Mucosa of descending colon (tissue), 3 donors: ENCODE measurements at regions not wholly inside any gene's neighbourhood (a gene's known extent, or its start where the extent isn't known, plus 50 kb on each side); places are given as distances from the start of the nearest gene placed in this dataset.

ENCODE experiments used
- ATAC-seq: fragments of 200-7000 bp; cut with Tn5 transposase; one replicate; pipeline ENCODE4 v1.9.1; 2020; ENCODE audit warnings: mild to moderate bottlenecking, moderate library complexity
- DNase-seq, 3 donors: peaks; one replicate each; pipeline ENCODE4 v3.0.0-alpha.2; 2020
- H3K36me3 ChIP-seq: fragments of 200-600 bp; one replicate; pipeline ENCODE4 v1.8.0; 2021; ENCODE audit warnings: low read depth, mild to moderate bottlenecking
- H3K4me1 ChIP-seq: fragments of 200-600 bp; one replicate; pipeline ENCODE4 v1.8.0; 2021; ENCODE audit warnings: low read depth, mild to moderate bottlenecking
- H3K4me3 ChIP-seq: fragments of 200-600 bp; one replicate; pipeline ENCODE4 v1.8.0; 2021; ENCODE audit warnings: mild to moderate bottlenecking
- H3K9me3 ChIP-seq: fragments of 200-600 bp; one replicate; pipeline ENCODE4 v1.8.0; 2021; ENCODE audit warnings: mild to moderate bottlenecking
- CTCF ChIP-seq: fragments of 200-600 bp; IDR thresholded peaks from one replicate; pipeline ENCODE4 v1.8.0; 2022; ENCODE audit warnings: antibody characterized with exemption, mild to moderate bottlenecking
- intact Hi-C, 2 donors: fragments of 100-400 bp; cut with DNase I in 1 of 2; cut with micrococcal nuclease in 1 of 2; formaldehyde crosslinking; loops; one replicate each; pipeline versions ENCODE4 v1.11.0 to v1.11.1; 2022; cut with DNase I, micrococcal nuclease
- donor health status: DM: no; HTN: no; CAD: no; lungs with moderate emphysema.
- donor health status: DM: no; HTN: no; CAD: no.
- donor health status: DM: no; HTN: yes; CAD: no.

- Histone ChIP-seq H3K36me3 (no peaks in the 10 kb centered on the region), H3K4me1 (no peaks in the 10 kb centered on the region), H3K4me3 (no peak overlapping the region), H3K9me3 (no peaks in the 10 kb centered on the region)
- ATAC-seq (no peak), DNase-seq (no peak)
- no peak for TF ChIP-seq CTCF
- intact Hi-C loops, result no loop called here
These were observed 716.3 kb downstream of the TSN start for GRCh38 chr2:122471753-122472152.

GRCh38 chr2:122478117-122478516 is 722.7 kb downstream of the TSN start:
- Histone ChIP-seq H3K4me1 (no peaks in the 10 kb centered on the region), H3K4me3 (no peak overlapping the region), H3K9me3 (no peaks in the 10 kb centered on the region), H3K36me3 (no peaks in the 10 kb centered on the region)
- intact Hi-C loops, result no loop called here
- DNase-seq (no peak), ATAC-seq (no peak)
- TF ChIP-seq CTCF, result no peak

- Histone ChIP-seq H3K9me3 (no peaks in the 10 kb centered on the region), H3K36me3 (no peaks in the 10 kb centered on the region), H3K4me1 (no peaks in the 10 kb centered on the region), H3K4me3 (no peak overlapping the region)
- TF ChIP-seq CTCF, result no peak
- ATAC-seq (no peak), DNase-seq (no peak)
- intact Hi-C loops, result no loop called here
These were observed 723.3 kb downstream of the TSN start for GRCh38 chr2:122478771-122479170.

GRCh38 chr2:122480501-122481243 is 725.2 kb downstream of the TSN start:
- H3K4me3 ChIP-seq, result no peak overlapping the region
- ATAC-seq (no peak), DNase-seq (no peak)
- intact Hi-C loops, result no loop called here
- no peaks in the 10 kb centered on the region for H3K4me1 ChIP-seq
- TF ChIP-seq CTCF, result no peak
- no peaks in the 10 kb centered on the region for H3K9me3 ChIP-seq
- no peaks in the 10 kb centered on the region for H3K36me3 ChIP-seq

- H3K4me3 ChIP-seq, result no peak overlapping the region
- DNase-seq, result no peak
- H3K4me1 ChIP-seq, result no peaks in the 10 kb centered on the region
- TF ChIP-seq CTCF, result no peak
- no peaks in the 10 kb centered on the region for H3K36me3 ChIP-seq
- no peak for ATAC-seq
- H3K9me3 ChIP-seq, result no peaks in the 10 kb centered on the region
- intact Hi-C loops, result no loop called here
These were observed 725.8 kb downstream of the TSN start for GRCh38 chr2:122481244-122481622.

GRCh38 chr2:122481717-122482116 is 726.3 kb downstream of the TSN start:
- H3K36me3 ChIP-seq, result no peaks in the 10 kb centered on the region
- no peak overlapping the region for H3K4me3 ChIP-seq
- no peaks in the 10 kb centered on the region for H3K4me1 ChIP-seq
- DNase-seq, result no peak
- no peak for TF ChIP-seq CTCF
- ATAC-seq, result no peak
- no peaks in the 10 kb centered on the region for H3K9me3 ChIP-seq
- intact Hi-C loops, result no loop called here
